HG02973 (cell line): ENCODE measurements at regions not wholly inside any gene's neighbourhood (a gene's known extent, or its start where the extent isn't known, plus 50 kb on each side); places are given as distances from the start of the nearest gene placed in this dataset.
"Not testable (repeated sequence)": the region's sequence is repeated elsewhere in the genome, so short reads cannot be mapped to it uniquely, and the experiment has no call there.

Source experiments
- ATAC-seq: cut with Tn5 transposase; IDR thresholded peaks from one replicate; pipeline ENCODE4 v1.9.1; 2021; ENCODE audit warnings: moderate library complexity; ENCODE audit not compliant: unreplicated experiment

DNA sequence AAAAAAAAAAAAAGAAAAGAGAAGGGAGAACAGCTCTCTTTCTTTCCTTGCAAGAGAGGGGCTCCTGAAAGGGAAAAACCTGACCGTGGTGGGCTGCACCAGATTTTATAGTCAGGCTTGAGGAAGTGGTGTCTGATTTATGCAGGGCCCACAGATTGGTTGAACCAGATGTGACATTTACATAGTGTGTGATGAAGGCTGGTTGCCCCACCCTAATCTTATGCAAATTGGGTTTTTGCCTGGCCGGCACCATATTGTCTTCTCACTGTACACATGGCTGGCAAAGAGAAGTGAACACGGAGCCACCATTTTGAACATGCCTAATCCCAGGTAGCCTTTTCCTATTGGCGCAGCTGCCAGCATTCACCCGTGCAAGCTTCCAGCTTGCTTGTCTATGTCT, 154.4 kb downstream of the OXSM start:
- no peak for ATAC-seq

DNA sequence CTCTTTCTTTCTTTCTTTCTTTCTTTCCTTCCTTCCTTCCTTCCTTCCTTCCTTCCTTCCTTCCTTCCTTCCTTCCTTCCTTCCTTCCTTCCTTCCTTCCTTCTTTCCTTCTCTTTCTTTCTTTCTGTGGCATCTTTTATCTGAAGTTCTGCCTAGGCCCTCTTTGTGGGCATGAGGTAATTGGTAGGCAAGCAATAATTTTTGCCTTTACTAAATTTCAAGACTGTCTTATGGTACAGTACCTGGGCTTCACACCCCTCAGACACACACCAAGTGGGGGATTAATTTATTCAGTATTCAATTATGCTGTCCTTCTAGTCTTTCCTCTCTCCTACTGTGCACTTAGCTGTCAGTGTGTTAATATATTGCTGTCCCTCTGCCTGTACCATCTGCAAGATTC, 155.5 kb downstream of the OXSM start:
- no peak for ATAC-seq

DNA sequence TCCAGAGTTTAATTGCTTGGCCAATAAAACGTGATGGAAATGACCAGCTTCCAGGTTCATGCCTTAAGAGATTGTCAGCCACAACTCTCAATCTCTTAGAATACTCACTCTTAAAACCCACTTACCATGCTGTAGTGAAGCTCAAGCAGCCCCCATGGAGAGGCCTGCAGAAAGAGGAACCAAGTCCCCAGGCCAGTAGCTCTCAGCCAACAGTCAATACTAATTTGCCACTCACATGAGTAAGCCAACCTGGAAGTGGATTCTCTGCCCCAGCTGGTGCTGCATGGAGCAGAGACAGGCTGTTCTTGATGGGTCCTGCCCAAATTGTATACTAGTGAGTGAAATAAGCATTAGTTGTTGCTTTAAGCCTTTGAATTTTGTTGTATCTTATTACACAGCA, 155.9 kb downstream of the OXSM start:
- no peak for ATAC-seq

DNA sequence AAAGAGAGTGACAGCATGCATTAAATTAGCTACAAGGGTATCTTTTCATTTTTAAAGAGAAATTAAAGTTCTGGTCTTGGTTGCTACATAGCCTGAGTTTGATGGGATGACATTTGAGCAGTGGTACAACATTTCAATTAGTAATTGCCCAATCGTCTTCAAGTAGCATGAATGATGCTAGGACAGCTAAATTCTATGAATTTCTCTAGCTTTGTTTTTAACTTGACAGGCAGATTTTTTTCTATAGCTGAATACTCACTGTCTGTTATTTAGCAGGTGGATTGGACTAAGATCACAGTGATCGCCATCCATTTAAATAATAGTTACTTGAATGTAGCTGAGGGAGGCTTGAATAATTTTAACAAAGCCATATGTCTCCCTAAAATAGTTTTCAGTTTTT, 162.2 kb downstream of the OXSM start:
- ATAC-seq = no peak

DNA sequence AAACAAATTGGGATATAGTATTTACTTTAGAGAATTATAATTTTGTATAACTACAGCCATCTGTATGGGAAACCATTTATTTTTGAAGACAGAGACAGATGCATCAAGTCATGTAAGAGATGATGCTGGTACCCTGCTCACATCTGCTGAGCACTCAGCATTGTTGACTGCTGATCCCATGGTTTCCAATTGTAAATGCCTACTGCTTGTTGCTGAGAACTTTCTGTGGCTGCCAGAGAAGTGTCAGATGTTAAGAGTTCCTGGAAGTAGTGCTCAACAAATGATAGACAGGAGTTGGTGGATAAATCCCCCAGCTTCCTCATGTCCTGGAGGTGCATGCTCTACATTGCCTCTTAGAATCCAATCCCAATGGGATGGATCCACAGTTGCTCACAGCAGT, 167.1 kb downstream of the OXSM start:
- ATAC-seq = no peak

DNA sequence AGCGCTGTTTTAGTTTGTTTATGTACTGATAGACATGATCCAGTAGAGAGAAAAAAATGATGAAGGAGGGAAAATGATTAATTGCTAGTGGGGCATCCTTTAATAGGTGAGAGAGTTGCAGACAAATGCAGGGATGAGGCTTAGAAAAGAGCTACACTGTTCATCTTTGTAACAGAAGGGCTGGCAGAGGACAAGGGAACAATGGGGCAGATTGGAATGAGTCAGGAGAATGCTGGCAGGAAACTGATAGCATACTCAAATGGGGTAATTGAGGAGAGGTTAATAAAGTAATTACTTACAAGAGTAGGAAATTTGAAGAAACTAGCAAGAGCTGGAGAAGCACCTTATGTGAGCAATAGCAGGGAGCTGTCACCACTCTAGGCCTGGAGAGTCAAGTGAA, 170.9 kb downstream of the OXSM start:
- no peak for ATAC-seq

DNA sequence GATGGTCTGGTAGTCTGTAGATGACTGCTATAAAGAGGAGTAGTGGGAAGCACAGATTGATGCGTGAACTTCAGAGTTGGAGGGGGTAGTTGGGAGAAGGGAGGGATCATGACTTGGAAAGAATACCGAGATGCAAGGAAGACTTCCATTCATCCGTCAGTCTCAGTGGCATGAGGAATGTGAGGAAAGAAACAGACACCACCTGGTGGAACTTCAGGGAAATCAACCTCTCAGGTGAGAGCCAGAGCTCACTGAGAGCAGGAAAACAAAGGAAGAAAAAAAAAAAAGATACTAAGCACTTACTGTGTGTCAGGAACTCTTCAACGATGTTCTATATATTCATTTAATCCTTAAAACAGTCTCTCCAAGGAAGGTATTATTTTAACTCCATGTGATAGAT, 172.4 kb downstream of the OXSM start:
- no peak for ATAC-seq

DNA sequence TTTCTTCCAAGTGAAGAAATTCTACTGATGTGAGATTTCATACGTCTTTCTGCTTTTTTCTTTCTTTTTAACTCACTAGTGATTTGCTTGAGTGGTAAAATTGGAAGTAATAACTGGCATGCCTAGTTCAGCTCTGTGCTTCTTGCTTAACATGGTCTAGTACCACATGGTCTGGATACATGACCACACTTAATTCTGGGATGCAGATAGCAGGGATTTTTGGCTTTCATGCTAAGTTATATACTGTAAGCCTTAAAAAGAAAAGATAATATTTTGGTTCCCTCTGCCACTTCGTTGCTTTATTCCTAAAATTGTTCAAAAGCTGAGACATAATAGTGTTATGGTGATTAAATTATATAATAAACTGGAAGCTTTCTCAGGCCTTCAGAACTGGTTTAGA, 174.3 kb downstream of the OXSM start:
- ATAC-seq = no peak

DNA sequence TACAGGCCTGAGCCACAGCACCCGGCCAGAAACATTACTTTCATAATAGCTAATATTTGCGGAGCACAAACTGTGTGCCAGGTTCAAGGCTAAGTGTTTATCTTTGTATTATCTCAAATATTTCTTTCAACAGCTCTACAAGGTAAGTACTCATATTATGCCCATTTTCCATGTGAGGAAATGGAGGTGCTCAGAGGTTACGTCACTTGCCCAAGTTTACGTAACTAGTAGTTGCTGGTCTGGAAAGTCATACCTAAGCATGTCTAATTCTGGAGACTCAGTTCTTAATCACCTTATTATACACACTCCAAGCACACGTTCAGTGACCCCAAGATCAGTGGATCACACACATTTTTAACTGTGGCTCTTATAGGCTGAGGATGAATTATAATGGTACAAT, 177.5 kb downstream of the OXSM start:
- no peak for ATAC-seq

DNA sequence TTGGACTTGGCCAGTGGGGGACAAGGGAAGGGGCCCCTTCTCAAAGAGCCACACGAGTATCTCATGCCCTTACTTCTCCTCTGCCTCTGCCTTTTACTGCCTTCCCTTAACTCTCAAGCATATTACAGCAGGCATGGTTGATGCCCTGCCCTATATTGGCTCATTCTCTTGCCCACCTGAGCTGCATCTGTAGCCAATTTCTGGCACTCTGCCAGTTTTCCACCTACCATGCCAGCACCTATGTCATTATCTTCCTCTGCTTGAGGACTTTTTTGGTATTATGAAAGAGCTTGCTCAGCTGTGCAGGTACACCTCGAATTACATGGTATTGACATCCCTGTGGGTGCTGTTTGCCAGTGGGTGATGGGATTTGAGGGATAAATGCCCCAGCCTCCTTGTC, 181.8 kb downstream of the OXSM start:
- no peak for ATAC-seq

DNA sequence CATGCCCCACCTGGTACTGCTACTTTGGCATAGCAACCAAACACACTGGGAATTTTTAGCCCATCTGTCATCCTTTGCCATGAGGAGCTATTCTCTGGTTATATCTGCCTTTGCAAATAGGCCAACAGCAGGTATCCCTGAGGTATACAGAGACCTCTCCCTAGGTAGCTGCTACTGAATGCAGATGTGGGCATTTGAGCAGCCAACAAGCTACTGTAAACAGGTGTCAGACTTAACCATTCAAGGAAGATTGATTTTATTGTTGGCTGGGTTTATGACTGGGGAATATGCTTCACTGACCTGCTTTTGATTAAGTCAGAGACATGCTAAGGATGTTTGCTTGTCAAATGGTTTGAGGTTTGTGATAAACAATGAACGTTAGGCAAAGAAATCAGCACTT, 183.2 kb downstream of the OXSM start:
- no peak for ATAC-seq

DNA sequence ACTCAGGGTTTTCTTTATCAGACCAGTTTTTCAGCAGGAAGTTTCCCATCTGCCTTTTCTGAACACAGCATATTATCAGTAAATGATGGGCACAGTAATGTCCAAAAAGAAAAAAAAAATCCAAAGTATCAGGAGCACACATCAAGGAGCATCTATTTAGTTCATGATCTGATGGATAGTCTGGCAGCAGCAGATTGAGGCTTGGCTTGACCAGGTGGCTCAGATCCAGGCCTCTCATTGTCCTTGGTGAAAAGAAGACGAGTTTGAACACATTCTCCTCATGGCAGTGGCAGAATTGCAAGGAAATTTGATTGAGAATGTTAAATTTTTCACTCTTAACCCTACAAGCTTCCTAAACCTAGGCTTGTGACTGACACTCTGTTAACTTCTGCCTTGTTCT, 192.9 kb downstream of the OXSM start:
- ATAC-seq = no peak

DNA sequence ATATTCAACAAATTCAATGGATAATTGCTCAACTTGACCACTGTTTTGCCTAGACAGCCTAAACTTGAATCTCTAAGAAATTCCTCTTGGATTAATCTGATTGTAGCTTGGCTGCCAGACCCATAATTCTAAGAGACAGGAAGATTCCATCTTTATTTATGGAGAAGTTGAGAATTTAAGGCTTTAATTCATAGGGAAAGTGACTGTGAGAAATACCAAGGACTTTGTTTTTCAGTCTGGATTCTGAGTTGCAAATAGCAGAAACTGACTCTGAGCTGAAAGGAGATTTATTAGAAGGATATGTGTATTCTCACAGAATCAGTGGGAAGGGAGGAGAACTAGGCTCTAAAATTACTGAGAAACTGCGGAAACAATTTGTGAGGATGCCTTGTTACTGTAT, 195.7 kb downstream of the OXSM start:
- ATAC-seq = no peak

DNA sequence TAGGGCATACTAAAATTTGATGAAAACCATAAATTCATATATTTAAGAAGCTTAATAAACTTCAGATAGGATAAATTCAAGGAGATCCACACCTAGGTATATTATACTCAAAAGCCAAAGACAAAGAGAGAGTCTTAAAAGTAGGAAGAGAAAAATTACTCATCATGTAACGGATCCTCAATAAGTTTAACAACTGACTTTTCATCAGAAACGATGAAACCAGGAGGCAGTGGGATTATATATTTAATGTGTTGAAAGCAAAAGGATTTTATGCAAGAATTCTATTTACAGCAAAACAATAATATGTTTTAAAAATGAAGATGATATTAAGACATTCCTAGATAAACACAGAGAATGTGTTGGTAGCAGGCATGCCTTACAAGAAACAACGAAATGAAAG, 202.7 kb downstream of the OXSM start:
- ATAC-seq = no peak

DNA sequence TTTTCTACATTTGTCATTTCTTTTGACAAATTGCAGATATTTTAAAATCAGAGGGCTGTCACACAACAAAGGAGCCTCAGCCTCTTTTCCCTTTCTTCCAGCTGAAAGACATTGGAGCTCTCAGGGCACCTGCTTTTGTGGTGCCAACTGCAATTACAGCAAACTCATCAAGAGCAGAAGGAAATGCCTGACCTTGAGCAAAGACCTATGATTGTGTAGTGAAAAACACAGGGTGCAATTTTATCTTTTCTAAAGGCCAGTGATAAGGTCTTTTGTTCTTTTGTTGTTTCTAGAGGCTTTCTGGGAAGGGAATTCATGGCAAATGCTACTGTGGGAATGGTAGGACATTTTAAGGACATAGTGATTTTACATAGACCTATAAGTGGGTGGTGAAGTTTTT, 214.3 kb downstream of the OXSM start:
- ATAC-seq = no peak

DNA sequence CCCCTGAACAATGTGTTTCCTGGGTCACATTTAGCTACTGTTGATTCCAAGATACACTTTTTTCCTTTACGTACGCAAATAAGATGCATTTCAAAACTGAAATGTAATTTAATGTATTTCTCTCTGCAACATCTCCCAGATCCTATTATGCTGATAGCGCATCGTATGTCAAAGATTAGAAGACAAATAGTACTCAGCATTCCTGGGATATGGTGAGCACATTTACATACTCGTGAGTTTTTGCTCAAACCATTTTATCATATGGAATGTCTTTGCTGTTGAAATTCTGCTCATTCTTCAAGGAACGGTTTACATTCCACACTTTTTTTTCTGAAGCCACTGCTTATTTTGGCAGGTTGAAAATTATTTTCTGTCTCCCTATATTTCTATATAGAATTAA, 221.4 kb downstream of the OXSM start:
- no peak for ATAC-seq

DNA sequence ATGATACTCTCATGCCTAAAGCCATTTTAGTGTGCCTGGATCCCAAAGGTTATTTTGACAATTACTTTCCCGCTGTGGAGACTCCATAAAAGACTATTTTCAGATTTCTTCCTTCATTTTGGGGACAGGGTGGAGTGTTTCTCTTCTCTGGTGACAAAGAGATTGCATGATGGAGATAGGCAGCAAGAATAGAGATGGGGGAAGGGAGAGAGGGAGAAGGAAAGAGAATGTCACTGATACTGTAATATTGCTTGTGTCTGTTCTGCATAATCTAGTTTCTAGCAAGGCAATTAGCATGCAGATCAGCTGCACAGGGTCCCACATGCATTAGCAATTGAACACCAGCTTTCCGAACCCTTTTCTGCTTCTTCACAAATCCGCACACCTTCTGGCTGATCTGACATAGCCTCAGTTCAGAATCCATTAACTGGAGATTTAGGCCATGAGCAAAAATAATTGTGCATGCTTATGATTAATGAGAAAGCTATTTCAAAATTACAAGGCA, 222.4 kb downstream of the OXSM start:
- ATAC-seq = no peak

DNA sequence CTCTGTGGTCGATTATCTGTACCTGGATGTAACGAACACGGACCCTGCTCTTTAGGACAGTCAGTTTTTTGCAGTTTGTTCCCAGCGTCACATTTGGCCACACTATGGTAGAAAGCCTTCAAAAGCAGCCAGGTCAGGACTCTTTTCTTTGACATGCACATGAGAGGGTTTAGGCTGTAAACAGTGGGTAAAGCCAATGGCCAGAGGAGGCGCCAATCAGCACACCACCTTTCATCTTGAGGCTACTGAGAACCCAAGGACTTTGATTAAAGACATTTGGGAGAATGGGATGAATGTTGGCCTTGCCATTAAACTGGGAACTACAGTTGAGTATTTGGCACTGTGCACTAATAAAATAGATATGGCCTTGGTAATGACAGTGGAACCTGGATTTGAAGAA, 225.9 kb downstream of the OXSM start:
- no peak for ATAC-seq

DNA sequence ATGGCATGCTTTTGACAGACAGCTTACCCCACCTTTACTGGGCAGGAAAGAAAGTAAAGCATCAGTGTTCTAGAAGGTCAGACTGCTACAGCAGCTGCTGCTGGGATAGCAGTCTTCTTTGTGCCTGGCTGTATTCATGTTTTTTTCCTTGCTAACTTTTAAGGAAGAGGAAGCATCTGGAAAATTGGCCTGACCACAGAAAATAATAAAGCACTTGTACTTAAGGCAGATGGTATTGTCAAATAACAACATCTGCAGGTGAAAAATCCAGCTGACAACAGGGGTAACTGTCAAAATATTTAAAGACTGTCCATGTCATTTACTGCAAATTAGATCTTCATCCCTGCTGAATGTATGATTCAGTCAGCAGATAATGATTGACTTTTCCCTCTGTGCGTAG, 229.0 kb downstream of the OXSM start:
- ATAC-seq = no peak

DNA sequence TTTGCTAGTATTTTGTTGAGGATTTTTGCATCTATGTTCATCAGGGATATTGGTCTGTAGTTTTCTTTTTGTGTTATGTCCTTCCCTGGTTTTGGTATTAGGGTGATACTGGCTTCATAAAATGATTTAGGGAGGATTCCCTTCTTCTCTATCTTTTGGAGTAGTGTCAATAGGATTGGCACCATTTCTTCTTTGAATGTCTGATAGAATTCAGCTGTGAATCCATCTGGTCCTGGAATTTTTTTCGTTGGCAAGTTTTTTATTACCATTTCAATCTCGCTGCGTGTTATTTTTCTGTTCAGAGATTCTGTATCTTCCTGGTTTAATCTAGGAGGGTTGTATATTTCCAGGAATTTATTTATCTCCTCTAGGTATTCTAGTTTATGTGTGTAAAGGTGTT, 234.3 kb downstream of the OXSM start:
- not testable (repeated sequence) for ATAC-seq

DNA sequence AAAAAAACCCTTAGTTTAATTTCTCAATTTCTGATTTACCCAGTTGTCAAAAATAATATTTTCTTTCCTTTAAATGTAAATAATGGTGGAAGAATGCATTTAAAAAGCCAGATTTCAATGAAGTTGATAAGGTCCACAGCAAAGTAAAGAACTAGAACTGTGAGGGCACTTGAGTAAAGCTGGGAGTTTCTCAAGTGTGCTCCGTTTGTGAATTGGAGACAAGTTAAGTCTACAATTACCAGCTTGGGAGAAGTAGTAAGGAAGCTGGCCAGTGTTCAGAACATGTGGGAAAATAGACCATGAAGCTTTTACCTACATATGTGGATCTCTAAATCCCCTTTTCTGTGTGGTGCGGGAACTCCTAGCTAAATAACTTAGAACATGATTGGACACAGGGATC, 239.4 kb downstream of the OXSM start:
- no peak for ATAC-seq

DNA sequence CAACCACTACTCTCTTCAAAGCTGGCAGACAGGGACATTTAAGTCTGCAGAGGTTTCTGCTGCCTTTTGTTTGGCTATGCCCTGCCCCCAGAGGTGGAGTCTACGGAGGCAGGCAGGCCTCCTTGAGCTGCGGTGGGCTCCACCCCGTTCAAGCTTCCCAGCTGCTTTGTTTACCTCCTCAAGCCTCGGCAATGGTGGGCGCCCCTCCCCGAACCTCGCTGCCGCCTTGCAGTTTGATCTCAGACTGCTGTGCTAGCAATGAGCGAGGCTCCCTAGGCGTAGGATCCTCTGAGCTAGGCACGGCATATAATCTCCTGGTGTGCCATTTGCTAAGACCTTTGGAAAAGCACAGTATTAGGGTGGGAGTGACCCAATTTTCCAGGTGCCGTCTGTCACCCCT, 252.2 kb downstream of the OXSM start:
- ATAC-seq = not testable (repeated sequence)

DNA sequence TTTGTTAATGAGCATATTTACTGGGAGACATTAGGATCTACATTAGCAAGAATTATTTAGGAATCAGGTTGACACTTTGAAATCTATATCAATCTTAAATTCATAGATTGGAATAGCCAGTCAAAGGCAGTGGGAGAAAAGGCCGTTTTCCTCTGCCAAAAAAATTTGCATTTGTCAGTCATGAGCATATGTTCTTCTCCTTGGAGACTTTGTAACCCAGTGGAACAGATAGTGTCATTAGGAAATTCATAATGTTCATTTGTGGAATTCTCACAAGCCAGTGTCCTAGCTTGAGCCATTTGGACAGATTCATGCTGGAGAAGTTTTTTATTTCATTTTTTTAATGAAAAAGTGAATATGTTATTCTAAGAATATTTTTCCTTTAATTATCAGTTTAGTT, 260.1 kb downstream of the OXSM start:
- no peak for ATAC-seq

DNA sequence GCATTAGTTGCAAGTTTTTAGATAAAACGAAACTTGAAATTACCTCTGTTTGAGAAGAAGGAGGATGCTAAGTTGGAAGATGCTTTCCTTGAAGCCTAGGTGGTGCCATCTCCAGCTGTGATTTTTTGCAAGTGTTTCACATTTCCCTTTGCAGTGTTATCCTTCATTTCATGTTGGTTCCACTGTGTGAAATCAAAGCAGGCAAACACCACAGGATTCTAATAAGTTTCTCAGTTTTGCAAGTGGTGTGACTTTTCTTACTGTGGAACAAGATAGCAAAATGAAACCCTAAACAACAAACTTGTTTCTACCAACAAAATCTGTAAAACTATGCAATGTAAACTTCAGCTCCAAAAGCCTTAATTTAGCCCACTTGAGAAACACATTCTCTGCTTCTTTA, 260.9 kb downstream of the OXSM start:
- no peak for ATAC-seq
